PC-3 (cell line): ENCODE measurements at regions not wholly inside any gene's neighbourhood (a gene's known extent, or its start where the extent isn't known, plus 50 kb on each side); places are given as distances from the start of the nearest gene placed in this dataset.

Source experiments
- ATAC-seq: fragments of 200-7000 bp; cut with Tn5 transposase; 2 replicates; pipeline ENCODE4 v1.9.1; 2020; ENCODE audit warnings: mild to moderate bottlenecking, moderate library complexity
- BruUV-seq: library from RNA; stranded (reverse); fragments of 400-500 nt; replicated peaks from 2 replicates; lab custom pipeline; 2021; lab: Mats Ljungman, UMichigan
- CTCF ChIA-PET: fragments of 300-600 bp; sonication (Branson Sonifier 250); formaldehyde crosslinking; loops from one replicate; lab custom pipeline; 2022; ENCODE audit warnings: antibody characterized with exemption; lab: Charles Lee
- POLR2A ChIA-PET: fragments of 300-600 bp; sonication (Branson Sonifier 250); formaldehyde crosslinking; loops from one replicate; lab custom pipeline; 2022; ENCODE audit warnings: antibody characterized with exemption; ENCODE audit not compliant: unreplicated experiment; lab: Charles Lee
- DNase-seq: peaks from one replicate; pipeline ENCODE4 v3.0.0-alpha.2; 2015
- H2AFZ ChIP-seq: fragments of 300-600 bp; sonication (generic); 2 replicates; pipeline ENCODE4 v1.6.0; 2016; ENCODE audit warnings: antibody characterized with exemption, low read length
- H3F3A ChIP-seq: fragments of 300-600 bp; sonication (generic); one replicate; pipeline ENCODE4 v1.6.0; 2017; ENCODE audit warnings: antibody characterized with exemption, low read length, control low read depth, mild to moderate bottlenecking; ENCODE audit not compliant: unreplicated experiment
- H3K27ac ChIP-seq: fragments of 300-600 bp; sonication (generic); 2 replicates; pipeline ENCODE4 v1.5.1; 2016; ENCODE audit warnings: mild to moderate bottlenecking, low read length
- H3K27me3 ChIP-seq: fragments of 300-600 bp; sonication (generic); 2 replicates; pipeline ENCODE4 v1.6.1; 2016; ENCODE audit warnings: low read length, mixed read lengths
- H3K36me3 ChIP-seq: fragments of 300-600 bp; sonication (generic); 2 replicates; pipeline ENCODE4 v1.6.1; 2016; ENCODE audit warnings: low read depth, mixed run types, low read length, mixed read lengths
- H3K4me1 ChIP-seq: fragments of 300-600 bp; sonication (generic); 2 replicates; pipeline ENCODE4 v1.5.1; 2016; ENCODE audit warnings: low read length; ENCODE audit not compliant: insufficient read depth
- H3K4me2 ChIP-seq: fragments of 300-600 bp; sonication (generic); 2 replicates; pipeline ENCODE4 v1.6.0; 2016; ENCODE audit warnings: low read length
- H3K4me3 ChIP-seq: fragments of 300-600 bp; sonication (generic); 2 replicates; pipeline ENCODE4 v1.5.1; 2016; ENCODE audit warnings: mild to moderate bottlenecking, low read length, mixed read lengths
- H3K79me2 ChIP-seq: fragments of 300-600 bp; sonication (generic); 2 replicates; pipeline ENCODE4 v1.6.1; 2017; ENCODE audit warnings: low read length, mixed read lengths
- H3K9ac ChIP-seq: fragments of 300-600 bp; sonication (generic); 2 replicates; pipeline ENCODE4 v1.6.0; 2016; ENCODE audit warnings: mild to moderate bottlenecking, low read length
- H3K9me2 ChIP-seq: fragments of 300-600 bp; sonication (generic); replicated peaks from 2 replicates; pipeline ENCODE4 v1.6.1; 2016; ENCODE audit warnings: mixed run types, low read length, mixed read lengths
- H3K9me3 ChIP-seq: fragments of 300-600 bp; sonication (generic); 2 replicates; pipeline ENCODE4 v1.6.1; 2016; ENCODE audit warnings: low read length, mixed read lengths
- H4K20me1 ChIP-seq: fragments of 300-600 bp; sonication (generic); 2 replicates; pipeline ENCODE4 v1.6.1; 2016; ENCODE audit warnings: low read length, mixed read lengths
- CTCF ChIP-seq: fragments of 300-600 bp; sonication (generic); conservative IDR thresholded peaks from 2 replicates; pipeline ENCODE4 v1.5.1; 2017; ENCODE audit warnings: antibody characterized with exemption, low read depth, mild to moderate bottlenecking, low read length
- EZH2 ChIP-seq: fragments of 300-600 bp; sonication (generic); IDR thresholded peaks from one replicate; pipeline ENCODE4 v1.6.1; 2017; ENCODE audit warnings: antibody characterized with exemption, mild to moderate bottlenecking, low read length; ENCODE audit not compliant: unreplicated experiment
- EZH2phosphoT487 ChIP-seq: fragments of 300-600 bp; sonication (generic); IDR thresholded peaks from 2 replicates; pipeline ENCODE4 v1.6.1; 2018; ENCODE audit warnings: mild to moderate bottlenecking, antibody characterized with exemption, low read length, borderline replicate concordance
- intact Hi-C: fragments of 100-400 bp; cut with micrococcal nuclease; formaldehyde crosslinking; loops from 2 replicates; pipeline ENCODE4 v1.9.0; 2023

- H3K9me3 ChIP-seq = no peaks in the 10 kb centered on the region
- no peaks in the 10 kb centered on the region for H3F3A ChIP-seq
- BruUV-seq = no TSS peak
Observed at GRCh38 chr7:38052786-38053185, 125.3 kb upstream of the STARD3NL start.

GRCh38 chr7:38054199-38054598, 123.8 kb upstream of the STARD3NL start:
- H2AFZ ChIP-seq = no peak overlapping the region
- TF ChIP-seq CTCF (no peak), EZH2 (no peak)
- no TSS peak for BruUV-seq
- H4K20me1 ChIP-seq = no peaks in the 10 kb centered on the region
- H3K4me3 ChIP-seq = no peak overlapping the region
- H3K9me2 ChIP-seq = no peaks in the 10 kb centered on the region
- ATAC-seq (no peak), DNase-seq (no peak)
- ChIA-PET CTCF (no interaction called here), POLR2A (no interaction called here)
- H3F3A ChIP-seq = no peaks in the 10 kb centered on the region
- H3K27me3 ChIP-seq = no peaks in the 10 kb centered on the region
- no peak overlapping the region for H3K4me2 ChIP-seq
- H3K36me3 ChIP-seq = no peaks in the 10 kb centered on the region
- H3K9ac ChIP-seq = no peak overlapping the region
- no peak overlapping the region for H3K27ac ChIP-seq
- H3K9me3 ChIP-seq = no peaks in the 10 kb centered on the region
- no peaks in the 10 kb centered on the region for H3K79me2 ChIP-seq
- intact Hi-C loops = no loop called here
- no peaks in the 10 kb centered on the region for H3K4me1 ChIP-seq

More at GRCh38 chr7:38052786-38053185, 125.3 kb upstream of the STARD3NL start:
- Histone ChIP-seq H3K9me2 (no peaks in the 10 kb centered on the region), H3K4me1 (no peaks in the 10 kb centered on the region), H4K20me1 (no peaks in the 10 kb centered on the region), H3K4me3 (no peak overlapping the region), H3K27me3 (no peaks in the 10 kb centered on the region), H3K4me2 (no peak overlapping the region), H3K27ac (no peak overlapping the region), H3K79me2 (no peaks in the 10 kb centered on the region), H3K36me3 (no peaks in the 10 kb centered on the region), H2AFZ (no peak overlapping the region), H3K9ac (no peak overlapping the region)
- TF ChIP-seq CTCF (no peak), EZH2 (no peak), EZH2phosphoT487 (no peak)
- ATAC-seq (no peak), DNase-seq (no peak)
- ChIA-PET POLR2A (no interaction called here), CTCF (no interaction called here)
- intact Hi-C loops = no loop called here

GRCh38 chr7:38057829-38058228, 120.2 kb upstream of the STARD3NL start:
- DNase-seq = no peak
- CTCF ChIA-PET = no interaction called here
- intact Hi-C loops = no loop called here
- no TSS peak for BruUV-seq
- no peaks in the 10 kb centered on the region for H3K4me1 ChIP-seq
- POLR2A ChIA-PET = no interaction called here
- peaks cover 8% of the 10 kb centered on the region for H3K27me3 ChIP-seq
- H3K4me2 ChIP-seq = no peak overlapping the region
- no peaks in the 10 kb centered on the region for H3K9me2 ChIP-seq
- H3K4me3 ChIP-seq = no peak overlapping the region
- H3K27ac ChIP-seq = no peak overlapping the region
- TF ChIP-seq CTCF = no peak
- TF ChIP-seq EZH2 = no peak
- no peak for TF ChIP-seq EZH2phosphoT487
- H3K9ac ChIP-seq = no peak overlapping the region
- no peak for ATAC-seq
- no peaks in the 10 kb centered on the region for H3K36me3 ChIP-seq
- no peaks in the 10 kb centered on the region for H3F3A ChIP-seq
- no peaks in the 10 kb centered on the region for H4K20me1 ChIP-seq
- no peaks in the 10 kb centered on the region for H3K79me2 ChIP-seq
- no peak overlapping the region for H2AFZ ChIP-seq
- no peaks in the 10 kb centered on the region for H3K9me3 ChIP-seq
